ENCODE measurements at regions not wholly inside any gene's neighbourhood (a gene's known extent, or its start where the extent isn't known, plus 50 kb on each side); places are given as distances from the start of the nearest gene placed in this dataset.
A peak's percentile ranks its signal among the peaks of the same experiment; 100 is the strongest.

GRCh38 chr2:129764376-129765325, 214.8 kb upstream of the RAB6C start:
- H3K9ac ChIP-seq (ENCODE audit: control insufficient read depth, extremely low read depth, insufficient read depth, low read length), result no peak overlapping the region
- H3K4me3 ChIP-seq (ENCODE audit: control insufficient read depth in 2 of 3, extremely low read depth in 1 of 3, insufficient read depth in 2 of 3, low read depth in 1 of 3, low read length in 3 of 3), result no peak overlapping the region
- no peaks in the 10 kb centered on the region for H4K20me1 ChIP-seq (ENCODE audit: control insufficient read depth, extremely low read depth, insufficient read depth, low read length)
- H3K27me3 ChIP-seq (ENCODE audit: control insufficient read depth, extremely low read depth, insufficient read depth, low read length), result no peaks in the 10 kb centered on the region
- H3K79me2 ChIP-seq (ENCODE audit: control insufficient read depth, insufficient read depth, low read length), result no peaks in the 10 kb centered on the region
- H3K9me3 ChIP-seq (ENCODE audit: control insufficient read depth, low read depth, low read length), result no peaks in the 10 kb centered on the region
- TF ChIP-seq, protein P1, sequence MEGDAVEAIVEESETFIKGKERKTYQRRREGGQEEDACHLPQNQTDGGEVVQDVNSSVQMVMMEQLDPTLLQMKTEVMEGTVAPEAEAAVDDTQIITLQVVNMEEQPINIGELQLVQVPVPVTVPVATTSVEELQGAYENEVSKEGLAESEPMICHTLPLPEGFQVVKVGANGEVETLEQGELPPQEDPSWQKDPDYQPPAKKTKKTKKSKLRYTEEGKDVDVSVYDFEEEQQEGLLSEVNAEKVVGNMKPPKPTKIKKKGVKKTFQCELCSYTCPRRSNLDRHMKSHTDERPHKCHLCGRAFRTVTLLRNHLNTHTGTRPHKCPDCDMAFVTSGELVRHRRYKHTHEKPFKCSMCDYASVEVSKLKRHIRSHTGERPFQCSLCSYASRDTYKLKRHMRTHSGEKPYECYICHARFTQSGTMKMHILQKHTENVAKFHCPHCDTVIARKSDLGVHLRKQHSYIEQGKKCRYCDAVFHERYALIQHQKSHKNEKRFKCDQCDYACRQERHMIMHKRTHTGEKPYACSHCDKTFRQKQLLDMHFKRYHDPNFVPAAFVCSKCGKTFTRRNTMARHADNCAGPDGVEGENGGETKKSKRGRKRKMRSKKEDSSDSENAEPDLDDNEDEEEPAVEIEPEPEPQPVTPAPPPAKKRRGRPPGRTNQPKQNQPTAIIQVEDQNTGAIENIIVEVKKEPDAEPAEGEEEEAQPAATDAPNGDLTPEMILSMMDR (optimal IDR thresholded peaks at IDR 0.05 in 1 of 3, IDR thresholded peaks at IDR 0.05 in 1 of 3, conservative IDR thresholded peaks at IDR 0.05 in 1 of 3; ENCODE audit: extremely low read depth in 1 of 3, insufficient read depth in 2 of 3, low read length in 3 of 3), result peak in 1 of 3 experiments; percentile 3
- no peak for TF ChIP-seq EZH2 (IDR thresholded peaks at IDR 0.05; ENCODE audit: low read length)
- no peaks in the 10 kb centered on the region for H3K36me3 ChIP-seq (ENCODE audit: control insufficient read depth in 2 of 2, extremely low read depth in 1 of 2, insufficient read depth in 2 of 2, low read length in 2 of 2)
- no peaks in the 10 kb centered on the region for H3K4me1 ChIP-seq (ENCODE audit: control insufficient read depth, extremely low read depth, insufficient read depth, low read length)
- no peak overlapping the region for H2AFZ ChIP-seq (ENCODE audit: control insufficient read depth, low read length)
- FAIRE-seq (no peak), DNase-seq (ENCODE audit: low read depth, low spot score) (no peak)
- no peak overlapping the region for H3K4me2 ChIP-seq (ENCODE audit: control insufficient read depth, extremely low read depth, insufficient read depth, low read depth, low read length)
- dilution Hi-C loops (cut with MboI; ENCODE audit: extremely low pct_ligation_motif_present, low sequenced_read_pairs), result no loop called here
- no peak overlapping the region for H3K27ac ChIP-seq (ENCODE audit: control insufficient read depth, insufficient read depth, low read length)
- H3K9me1 ChIP-seq (ENCODE audit: control insufficient read depth, extremely low read depth, insufficient read depth, low read length), result no peaks in the 10 kb centered on the region

GRCh38 chr2:129765326-129765677, 214.2 kb upstream of the RAB6C start:
- H3K9me1 ChIP-seq (ENCODE audit: control insufficient read depth, extremely low read depth, insufficient read depth, low read length), result no peaks in the 10 kb centered on the region
- no peaks in the 10 kb centered on the region for H3K79me2 ChIP-seq (ENCODE audit: control insufficient read depth, insufficient read depth, low read length)
- H2AFZ ChIP-seq (ENCODE audit: control insufficient read depth, low read length), result no peak overlapping the region
- H3K4me3 ChIP-seq (ENCODE audit: control insufficient read depth in 2 of 3, extremely low read depth in 1 of 3, insufficient read depth in 2 of 3, low read depth in 1 of 3, low read length in 3 of 3), result no peak overlapping the region
- H3K9ac ChIP-seq (ENCODE audit: control insufficient read depth, extremely low read depth, insufficient read depth, low read length), result no peak overlapping the region
- dilution Hi-C loops (cut with MboI; ENCODE audit: extremely low pct_ligation_motif_present, low sequenced_read_pairs), result no loop called here
- no peaks in the 10 kb centered on the region for H3K4me1 ChIP-seq (ENCODE audit: control insufficient read depth, extremely low read depth, insufficient read depth, low read length)
- no peak for TF ChIP-seq EZH2 (IDR thresholded peaks at IDR 0.05; ENCODE audit: low read length)
- TF ChIP-seq, protein P1 (optimal IDR thresholded peaks at IDR 0.05 in 1 of 3, IDR thresholded peaks at IDR 0.05 in 1 of 3, conservative IDR thresholded peaks at IDR 0.05 in 1 of 3; ENCODE audit: extremely low read depth in 1 of 3, insufficient read depth in 2 of 3, low read length in 3 of 3), result no peak
- no peak for DNase-seq (ENCODE audit: low read depth, low spot score)
- H3K27me3 ChIP-seq (ENCODE audit: control insufficient read depth, extremely low read depth, insufficient read depth, low read length), result no peaks in the 10 kb centered on the region
- no peak overlapping the region for H3K4me2 ChIP-seq (ENCODE audit: control insufficient read depth, extremely low read depth, insufficient read depth, low read depth, low read length)
- no peak overlapping the region for H3K27ac ChIP-seq (ENCODE audit: control insufficient read depth, insufficient read depth, low read length)
- H4K20me1 ChIP-seq (ENCODE audit: control insufficient read depth, extremely low read depth, insufficient read depth, low read length), result no peaks in the 10 kb centered on the region
- no peaks in the 10 kb centered on the region for H3K9me3 ChIP-seq (ENCODE audit: control insufficient read depth, low read depth, low read length)
- FAIRE-seq, result no peak
- H3K36me3 ChIP-seq (ENCODE audit: control insufficient read depth in 2 of 2, extremely low read depth in 1 of 2, insufficient read depth in 2 of 2, low read length in 2 of 2), result no peaks in the 10 kb centered on the region
